Psoas muscle (tissue), 7 donors: ENCODE measurements at regions not wholly inside any gene's neighbourhood (a gene's known extent, or its start where the extent isn't known, plus 50 kb on each side); places are given as distances from the start of the nearest gene placed in this dataset.

ENCODE experiments used
- ATAC-seq, 4 donors: fragments of 200-7000 bp; cut with Tn5 transposase; one replicate each; pipeline ENCODE4 v1.9.1; 2020; ENCODE audit warnings: moderate library complexity in 3 of 4, mild to moderate bottlenecking in 2 of 4
- DNase-seq, 2 donors: peaks; one replicate each; pipeline ENCODE4 v3.0.0-alpha.2; 2020
- H3K27ac ChIP-seq: fragments of 200-600 bp; one replicate; pipeline ENCODE4 v1.8.0; 2022
- H3K27me3 ChIP-seq, 3 donors: fragments of 200-600 bp in 1 of 3; one replicate each; pipeline versions ENCODE4 v1.6.1 to v1.8.0; 2013 to 2022; ENCODE audit warnings: low read length in 2 of 3, mild to moderate bottlenecking in 2 of 3, moderate library complexity in 1 of 3; ENCODE audit not compliant: insufficient read depth in 3 of 3
- H3K36me3 ChIP-seq, 2 donors: fragments of 200-600 bp in 1 of 2; one replicate each; pipeline versions ENCODE4 v1.6.1 to v1.8.0; 2013 to 2022; ENCODE audit warnings: low read depth in 1 of 2, mild to moderate bottlenecking in 1 of 2, moderate library complexity in 1 of 2; ENCODE audit not compliant: insufficient read depth in 1 of 2
- H3K4me1 ChIP-seq: fragments of 200-600 bp; one replicate; pipeline ENCODE4 v1.8.0; 2022
- H3K4me3 ChIP-seq: fragments of 200-600 bp; one replicate; pipeline ENCODE4 v1.8.0; 2022; ENCODE audit warnings: mild to moderate bottlenecking
- H3K9me3 ChIP-seq: fragments of 200-600 bp; one replicate; pipeline ENCODE4 v1.8.0; 2022
- CTCF ChIP-seq: fragments of 200-600 bp; IDR thresholded peaks from one replicate; pipeline ENCODE4 v1.8.0; 2022; ENCODE audit warnings: antibody characterized with exemption
- WGBS, 3 donors: extraction: QIAGEN DNeasy Blood & Tissue Kit; methylation state at CpG; one replicate each; pipeline versions ENCODE4 v1.1.6 to v1.1.7; 2013; 5-methylcytosine and 5-hydroxymethylcytosine counted together
- intact Hi-C, 2 donors: fragments of 100-400 bp; cut with DNase I; formaldehyde crosslinking; loops; one replicate each; pipeline versions ENCODE4 v1.11.0 to v1.14.2; 2022
- donor health status: healthy with polysubstance abuse.
- donor health status: DM: no; HTN: no; CAD: no; lungs with moderate emphysema.
- donor health status: Bipolar disorder and iron deficiency.
- donor health status: healthy.
- donor health status: DM: yes; HTN: yes; CAD: no.
- donor health status: DM: no; HTN: no; CAD: no.
- donor health status: DM: yes; HTN: yes; CAD: no.

- Histone ChIP-seq H3K27ac (no peak overlapping the region), H3K9me3 (no peaks in the 10 kb centered on the region), H3K4me3 (no peak overlapping the region), H3K4me1 (peaks cover 5% of the 10 kb centered on the region), H3K27me3 (peaks cover 0 to 10% (median 0%) of the 10 kb centered on the region in 3 donors), H3K36me3 (no peaks in the 10 kb centered on the region)
- TF ChIP-seq CTCF = no peak
- intact Hi-C loops = no loop called here
- no peak for DNase-seq
- no peak for ATAC-seq
- 83 to 94% (median 90%) methylated on average over 3 of the region's 3 CpGs for WGBS, 3 donors
Observed at GRCh38 chr17:77877036-77877435, 81.5 kb upstream of the TNRC6C start.

GRCh38 chr17:77877646-77878355 lies 80.7 kb upstream of the TNRC6C start:
- no peak for TF ChIP-seq CTCF
- Histone ChIP-seq H3K27ac (no peak overlapping the region), H3K9me3 (no peaks in the 10 kb centered on the region), H3K4me3 (no peak overlapping the region), H3K4me1 (peaks cover 9% of the 10 kb centered on the region), H3K27me3 (peaks cover 0 to 10% (median 0%) of the 10 kb centered on the region in 3 donors), H3K36me3 (no peaks in the 10 kb centered on the region)
- intact Hi-C loops = no loop called here
- no peak for ATAC-seq
- 89 to 91% (median 90%) methylated on average over 13 of the region's 13 CpGs for WGBS, 3 donors
- DNase-seq = peak in 1 of 2 donors; percentile 23

- Histone ChIP-seq H3K27me3 (peaks cover 0 to 6% (median 0%) of the 10 kb centered on the region in 3 donors), H3K4me3 (no peak overlapping the region), H3K4me1 (peaks cover 9% of the 10 kb centered on the region), H3K27ac (no peak overlapping the region), H3K36me3 (no peaks in the 10 kb centered on the region), H3K9me3 (no peaks in the 10 kb centered on the region)
- TF ChIP-seq CTCF = no peak
- peak in 1 of 2 donors; percentile 18 for DNase-seq
- 93 to 96% (median 96%) methylated on average over 13 of the region's 13 CpGs for WGBS, 3 donors
- intact Hi-C loops = no loop called here
- no peak for ATAC-seq
Observed at GRCh38 chr17:77879226-77879895, 79.1 kb upstream of the TNRC6C start.

- Histone ChIP-seq H3K36me3 (no peaks in the 10 kb centered on the region), H3K4me1 (peaks cover 9% of the 10 kb centered on the region), H3K27ac (no peak overlapping the region), H3K9me3 (no peaks in the 10 kb centered on the region), H3K4me3 (no peak overlapping the region), H3K27me3 (peaks cover 0 to 6% (median 0%) of the 10 kb centered on the region in 3 donors)
- DNase-seq (peak in 1 of 2 donors; percentile 29), ATAC-seq (no peak)
- 96% methylated on average over 9 of the region's 9 CpGs for WGBS, 3 donors
- intact Hi-C loops = loop anchor here in 1 of 2 donors (5.0 kb wide), 1 partner anchor 443 kb away; no protein-coding TSS in a partner anchor
- no peak for TF ChIP-seq CTCF
Observed at GRCh38 chr17:77879896-77880280, 78.6 kb upstream of the TNRC6C start.
